ENCODE measurements at regions not wholly inside any gene's neighbourhood (a gene's known extent, or its start where the extent isn't known, plus 50 kb on each side); places are given as distances from the start of the nearest gene placed in this dataset.

DNA sequence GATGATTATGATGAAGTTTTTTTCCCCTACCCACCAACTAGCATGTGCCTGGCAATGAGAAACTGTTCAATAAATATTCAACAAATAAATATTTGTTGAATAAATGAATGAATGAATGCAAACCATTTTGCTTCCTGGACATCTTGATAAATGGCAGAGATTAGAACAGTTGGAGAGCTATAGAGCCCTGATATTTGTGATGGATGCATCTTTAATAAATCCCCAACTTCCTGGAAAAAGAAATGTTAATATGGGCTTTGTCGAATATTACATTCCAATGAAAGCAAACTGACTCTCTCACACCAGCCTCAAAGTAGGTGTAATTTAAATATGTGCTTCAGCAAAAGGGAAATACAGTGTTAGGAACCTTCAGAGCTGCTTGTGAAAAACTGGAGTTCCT, 419.7 kb downstream of the MID1IP1 start:
- H3K18ac ChIP-seq (ENCODE audit: low read depth, low read length): no peak overlapping the region
- intact Hi-C loops (cut with micrococcal nuclease) (no loop called here), in situ Hi-C loops (cut with MboI; ENCODE audit: low sequenced_read_pairs) (no loop called here), dilution Hi-C loops (cut with HindIII; ENCODE audit: low sequenced_read_pairs, unreplicated experiment) (no loop called here)
- H4K91ac ChIP-seq (ENCODE audit: insufficient read depth, low read depth, low read length): no peak overlapping the region
- no peak overlapping the region for H2AK5ac ChIP-seq (ENCODE audit: low read depth, low read length)
- no peak overlapping the region for H4K8ac ChIP-seq (ENCODE audit: low read depth in 2 of 2, low read length in 2 of 2)
- CTCF ChIA-PET: no interaction called here
- H2AK9ac ChIP-seq (replicated peaks; ENCODE audit: low read depth, low read length, poor library complexity): no peak overlapping the region
- H2BK120ac ChIP-seq (ENCODE audit: low read depth, low read length): no peak overlapping the region
- no peak overlapping the region for H4K5ac ChIP-seq (ENCODE audit: low read depth, low read length)
- H4K20me1 ChIP-seq (ENCODE audit: insufficient read depth, low read length): no peaks in the 10 kb centered on the region
- no peak overlapping the region for H3K14ac ChIP-seq (replicated peaks; ENCODE audit: low read depth, low read length)
- H2AFZ ChIP-seq (replicated peaks; ENCODE audit: low read length, poor library complexity): no peak overlapping the region
- no peak overlapping the region for H3K4ac ChIP-seq (ENCODE audit: low read depth, low read length)
- POLR2A ChIA-PET (ENCODE audit: unreplicated experiment): no interaction called here
- H2BK5ac ChIP-seq (ENCODE audit: low read depth, low read length, poor library complexity, severe bottlenecking): no peak overlapping the region
- DNase-seq (no peak), ATAC-seq (ENCODE audit: low read depth) (no peak)
- no peak overlapping the region for H3K23ac ChIP-seq (ENCODE audit: low read depth, low read length)
- no peak overlapping the region for H3K56ac ChIP-seq (ENCODE audit: extremely low read depth, insufficient read depth, low read length)
- no peaks in the 10 kb centered on the region for H3K9me1 ChIP-seq (ENCODE audit: insufficient read depth, low read length)
- H3K4me3 ChIP-seq (ENCODE audit: insufficient read depth, low read depth, low read length): no peak overlapping the region
- H3K79me1 ChIP-seq (ENCODE audit: low read depth in 1 of 2, low read length in 2 of 2): no peaks in the 10 kb centered on the region
- H2BK15ac ChIP-seq (ENCODE audit: low read depth, low read length): no peak overlapping the region
- H3K27ac ChIP-seq (ENCODE audit: insufficient read depth, low read length): no peak overlapping the region
- no peak overlapping the region for H3K4me2 ChIP-seq (ENCODE audit: low read depth, low read length)
- WGBS, 2 experiments (ENCODE audit: extremely low coverage in 2 of 2, insufficient read length in 1 of 2): no CpG with 5 or more reads among the region's 1 CpG
- H2BK20ac ChIP-seq (ENCODE audit: low read depth, low read length): no peak overlapping the region
- H3K36me3 ChIP-seq (ENCODE audit: control insufficient read depth, insufficient read depth, low read length): no peaks in the 10 kb centered on the region
- TF ChIP-seq SMC3 (IDR thresholded peaks at IDR 0.05; ENCODE audit: low read depth, low read length): no peak
- no peak for TF ChIP-seq CEBPB (IDR thresholded peaks at IDR 0.05; ENCODE audit: low read depth, low read length)
- TF ChIP-seq CHD1 (IDR thresholded peaks at IDR 0.05; ENCODE audit: low read depth, low read length): no peak
- no peak for TF ChIP-seq BHLHE40 (IDR thresholded peaks at IDR 0.05; ENCODE audit: low read depth, low read length)
- no peak for TF ChIP-seq NFE2L2 (IDR thresholded peaks at IDR 0.05; ENCODE audit: low read depth, low read length)
- no peak for TF ChIP-seq MAFK (IDR thresholded peaks at IDR 0.05; ENCODE audit: low read depth, low read length)
- no peak for TF ChIP-seq MAZ (IDR thresholded peaks at IDR 0.05; ENCODE audit: borderline replicate concordance, low read depth, low read length)
- no peak for TF ChIP-seq MXI1 (IDR thresholded peaks at IDR 0.05; ENCODE audit: borderline replicate concordance, low read depth, low read length)
- TF ChIP-seq, protein P1, sequence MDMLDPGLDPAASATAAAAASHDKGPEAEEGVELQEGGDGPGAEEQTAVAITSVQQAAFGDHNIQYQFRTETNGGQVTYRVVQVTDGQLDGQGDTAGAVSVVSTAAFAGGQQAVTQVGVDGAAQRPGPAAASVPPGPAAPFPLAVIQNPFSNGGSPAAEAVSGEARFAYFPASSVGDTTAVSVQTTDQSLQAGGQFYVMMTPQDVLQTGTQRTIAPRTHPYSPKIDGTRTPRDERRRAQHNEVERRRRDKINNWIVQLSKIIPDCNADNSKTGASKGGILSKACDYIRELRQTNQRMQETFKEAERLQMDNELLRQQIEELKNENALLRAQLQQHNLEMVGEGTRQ (IDR thresholded peaks at IDR 0.05; ENCODE audit: low read depth, low read length): no peak
- TF ChIP-seq FOS (IDR thresholded peaks at IDR 0.05; ENCODE audit: low read depth, low read length): no peak
- no peak for TF ChIP-seq RFX5 (IDR thresholded peaks at IDR 0.05; ENCODE audit: low read depth, low read length)
- TF ChIP-seq, protein P2, sequence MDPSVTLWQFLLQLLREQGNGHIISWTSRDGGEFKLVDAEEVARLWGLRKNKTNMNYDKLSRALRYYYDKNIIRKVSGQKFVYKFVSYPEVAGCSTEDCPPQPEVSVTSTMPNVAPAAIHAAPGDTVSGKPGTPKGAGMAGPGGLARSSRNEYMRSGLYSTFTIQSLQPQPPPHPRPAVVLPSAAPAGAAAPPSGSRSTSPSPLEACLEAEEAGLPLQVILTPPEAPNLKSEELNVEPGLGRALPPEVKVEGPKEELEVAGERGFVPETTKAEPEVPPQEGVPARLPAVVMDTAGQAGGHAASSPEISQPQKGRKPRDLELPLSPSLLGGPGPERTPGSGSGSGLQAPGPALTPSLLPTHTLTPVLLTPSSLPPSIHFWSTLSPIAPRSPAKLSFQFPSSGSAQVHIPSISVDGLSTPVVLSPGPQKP (IDR thresholded peaks at IDR 0.05; ENCODE audit: borderline replicate concordance, low read depth, low read length): no peak
- TF ChIP-seq, protein P3, sequence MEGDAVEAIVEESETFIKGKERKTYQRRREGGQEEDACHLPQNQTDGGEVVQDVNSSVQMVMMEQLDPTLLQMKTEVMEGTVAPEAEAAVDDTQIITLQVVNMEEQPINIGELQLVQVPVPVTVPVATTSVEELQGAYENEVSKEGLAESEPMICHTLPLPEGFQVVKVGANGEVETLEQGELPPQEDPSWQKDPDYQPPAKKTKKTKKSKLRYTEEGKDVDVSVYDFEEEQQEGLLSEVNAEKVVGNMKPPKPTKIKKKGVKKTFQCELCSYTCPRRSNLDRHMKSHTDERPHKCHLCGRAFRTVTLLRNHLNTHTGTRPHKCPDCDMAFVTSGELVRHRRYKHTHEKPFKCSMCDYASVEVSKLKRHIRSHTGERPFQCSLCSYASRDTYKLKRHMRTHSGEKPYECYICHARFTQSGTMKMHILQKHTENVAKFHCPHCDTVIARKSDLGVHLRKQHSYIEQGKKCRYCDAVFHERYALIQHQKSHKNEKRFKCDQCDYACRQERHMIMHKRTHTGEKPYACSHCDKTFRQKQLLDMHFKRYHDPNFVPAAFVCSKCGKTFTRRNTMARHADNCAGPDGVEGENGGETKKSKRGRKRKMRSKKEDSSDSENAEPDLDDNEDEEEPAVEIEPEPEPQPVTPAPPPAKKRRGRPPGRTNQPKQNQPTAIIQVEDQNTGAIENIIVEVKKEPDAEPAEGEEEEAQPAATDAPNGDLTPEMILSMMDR (conservative IDR thresholded peaks at IDR 0.05; ENCODE audit: low read depth, low read length): no peak
- no peak for TF ChIP-seq RAD21 (IDR thresholded peaks at IDR 0.05; ENCODE audit: low read length)
- no peak for TF ChIP-seq POLR2A (IDR thresholded peaks at IDR 0.05; ENCODE audit: low read depth, low read length)
- no peak for TF ChIP-seq RCOR1 (IDR thresholded peaks at IDR 0.05; ENCODE audit: insufficient replicate concordance, low read length)
- H3K27me3 ChIP-seq (ENCODE audit: control insufficient read depth, insufficient read depth, low read length): peaks cover 2% of the 10 kb centered on the region
- no TSS peak for BruUV-seq (replicated peaks)
- no peak overlapping the region for H3K9ac ChIP-seq (ENCODE audit: low read depth, low read length)
- no peaks in the 10 kb centered on the region; the same call in 1 of the 2 replicates for H3K9me3 ChIP-seq (ENCODE audit: control insufficient read depth, insufficient read depth, low read length)
- no peaks in the 10 kb centered on the region for H3K4me1 ChIP-seq (ENCODE audit: control insufficient read depth, insufficient read depth, low read length)

Measured in IMR-90 (cell line).